ENCODE measurements at regions not wholly inside any gene's neighbourhood (a gene's known extent, or its start where the extent isn't known, plus 50 kb on each side); places are given as distances from the start of the nearest gene placed in this dataset.
"Not testable (repeated sequence)": the region's sequence is repeated elsewhere in the genome, so short reads cannot be mapped to it uniquely, and the experiment has no call there.

- no peak for DNase-seq
These were observed 70.7 kb downstream of the CETN3 start for GRCh38 chr5:90338712-90339372.

- DNase-seq: no peak
These were observed 72.0 kb downstream of the CETN3 start for GRCh38 chr5:90337449-90338052.

- DNase-seq: no peak
These were observed 72.8 kb downstream of the CETN3 start for GRCh38 chr5:90336752-90337151.

GRCh38 chr5:90334741-90335140, 74.8 kb downstream of the CETN3 start:
- no peak for DNase-seq

- DNase-seq: no peak
These were observed 79.6 kb downstream of the CETN3 start for GRCh38 chr5:90329911-90330310.

- no peak for DNase-seq
These were observed 82.6 kb downstream of the CETN3 start for GRCh38 chr5:90326995-90327394.

- DNase-seq: no peak
These were observed 84.5 kb downstream of the CETN3 start for GRCh38 chr5:90325093-90325492.

- not testable (repeated sequence) for DNase-seq
These were observed 89.2 kb downstream of the CETN3 start for GRCh38 chr5:90320348-90320747.

- DNase-seq: no peak
These were observed 97.5 kb downstream of the CETN3 start for GRCh38 chr5:90312027-90312426.

- DNase-seq: no peak
These were observed 98.2 kb downstream of the CETN3 start for GRCh38 chr5:90311401-90311800.

- no peak for DNase-seq
These were observed 100.6 kb downstream of the CETN3 start for GRCh38 chr5:90308787-90309585.

- DNase-seq: no peak
These were observed 101.8 kb downstream of the CETN3 start for GRCh38 chr5:90307782-90308181.

GRCh38 chr5:90307322-90307721, 102.2 kb downstream of the CETN3 start:
- peak; percentile 0 for DNase-seq

GRCh38 chr5:90306613-90307012, 102.9 kb downstream of the CETN3 start:
- DNase-seq: no peak

- no peak for DNase-seq
These were observed 104.4 kb downstream of the CETN3 start for GRCh38 chr5:90305041-90305720.

GRCh38 chr5:90301248-90301647, 108.3 kb downstream of the CETN3 start:
- peak; percentile 9 for DNase-seq

- no peak for DNase-seq
These were observed 112.4 kb downstream of the CETN3 start for GRCh38 chr5:90297045-90297764.

GRCh38 chr5:90294604-90295003, 115.0 kb downstream of the CETN3 start:
- no peak for DNase-seq

- no peak for DNase-seq
These were observed 115.6 kb downstream of the CETN3 start for GRCh38 chr5:90293931-90294330.

- no peak for DNase-seq
These were observed 118.9 kb downstream of the CETN3 start for GRCh38 chr5:90290648-90291047.

GRCh38 chr5:90289837-90290236, 119.7 kb downstream of the CETN3 start:
- DNase-seq: no peak

GRCh38 chr5:90287036-90287435, 122.5 kb downstream of the CETN3 start:
- no peak for DNase-seq

GRCh38 chr5:90285581-90285980, 124.0 kb downstream of the CETN3 start:
- DNase-seq: no peak

Data from NCI-H1105 treated with DMSO at 0.1 percent for 48 hours (cell line).